Prostate gland (tissue), 2 donors: ENCODE measurements at regions not wholly inside any gene's neighbourhood (a gene's known extent, or its start where the extent isn't known, plus 50 kb on each side); places are given as distances from the start of the nearest gene placed in this dataset.

Experiments used
- CTCF ChIP-seq, 4 experiments: fragments of 200-600 bp in 2 of 4; fragments of 450-650 bp in 2 of 4; sonication (generic) in 2 of 4; IDR thresholded peaks; 1 replicate in 3 of 4; 2 replicates in 1 of 4; pipeline ENCODE4 v1.5.1; 2016 to 2019; ENCODE audit warnings: antibody characterized with exemption in 4 of 4, mild to moderate bottlenecking in 2 of 4, moderate library complexity in 2 of 4
- POLR2A ChIP-seq: fragments of 450-650 bp; IDR thresholded peaks from one replicate; pipeline ENCODE4 v1.6.1; 2016; ENCODE audit warnings: antibody characterized with exemption, mild to moderate bottlenecking
- POLR2AphosphoS5 ChIP-seq: sonication (generic); formaldehyde crosslinking; IDR thresholded peaks from one replicate; pipeline ENCODE4 v1.6.1; 2017; ENCODE audit warnings: antibody characterized with exemption

- no peak for TF ChIP-seq CTCF (IDR thresholded peaks at IDR 0.05)
- TF ChIP-seq POLR2A: no peak
- no peak for TF ChIP-seq POLR2AphosphoS5
Measured at GRCh38 chrX:139039041-139039440, 327.5 kb upstream of the FGF13 start.
